SK-N-SH (cell line): ENCODE measurements at regions not wholly inside any gene's neighbourhood (a gene's known extent, or its start where the extent isn't known, plus 50 kb on each side); places are given as distances from the start of the nearest gene placed in this dataset.
A peak's percentile ranks its signal among the peaks of the same experiment; 100 is the strongest.

ENCODE experiments used
- CTCF ChIA-PET: fragments of 300-600, 350-600 bp; formaldehyde crosslinking; extraction: SDS; loops from one replicate; lab custom pipeline; 2021; lab: Yijun Ruan, JAX
- POLR2A ChIA-PET: fragments of 350-600 bp; sonication (Branson Sonifier 250); formaldehyde crosslinking; extraction: SDS; loops from one replicate; lab custom pipeline; 2020; ENCODE audit warnings: antibody characterized with exemption, inconsistent platforms; lab: Yijun Ruan, JAX
- DNase-seq: peaks from one replicate; pipeline ENCODE4 v3.0.0; 2012
- H2AFZ ChIP-seq: fragments of 200-600 bp; sonication (generic); 2 replicates; pipeline ENCODE4 v1.8.1; 2016; ENCODE audit warnings: antibody characterized with exemption, mild to moderate bottlenecking, low read depth
- H3F3A ChIP-seq: fragments of 200-600 bp; sonication (generic); replicated peaks from 2 replicates; pipeline ENCODE3; 2016; ENCODE audit warnings: antibody characterized with exemption, mild to moderate bottlenecking; ENCODE audit not compliant: insufficient read depth
- H3K27ac ChIP-seq, 2 experiments: fragments of 200-500 bp in 1 of 2; fragments of 200-600 bp in 1 of 2; sonication (Bioruptor generic) in 1 of 2; sonication (generic), shearing (Covaris generic) in 1 of 2; 2 replicates each; pipeline versions ENCODE4 v1.5.1 to v1.6.1; 2014 to 2016; ENCODE audit warnings: low read depth in 2 of 2, inconsistent platforms in 1 of 2, low read length in 1 of 2, mild to moderate bottlenecking in 1 of 2, mixed read lengths in 1 of 2
- H3K27me3 ChIP-seq: fragments of 200-600 bp; sonication (generic), shearing (Covaris generic); 2 replicates; pipeline ENCODE4 v1.6.1; 2016; ENCODE audit warnings: mixed run types; ENCODE audit not compliant: insufficient read depth
- H3K36me3 ChIP-seq, 2 experiments: fragments of 200-500 bp in 1 of 2; fragments of 200-600 bp in 1 of 2; sonication (Bioruptor generic) in 1 of 2; sonication (generic) in 1 of 2; replicated peaks in 1 of 2; 2 replicates each; pipeline versions ENCODE3 to v1.5.1; 2014 to 2016; ENCODE audit warnings: low read length in 1 of 2, mild to moderate bottlenecking in 1 of 2; ENCODE audit not compliant: insufficient read depth in 2 of 2, control insufficient read depth in 1 of 2
- H3K4me1 ChIP-seq, 2 experiments: fragments of 200-500 bp in 1 of 2; fragments of 200-600 bp in 1 of 2; sonication (Bioruptor generic) in 1 of 2; sonication (generic), shearing (Covaris generic) in 1 of 2; 2 replicates each; pipeline versions ENCODE4 v1.5.1 to v1.6.1; 2014 to 2016; ENCODE audit warnings: low read depth in 1 of 2, low read length in 1 of 2, mixed run types in 1 of 2; ENCODE audit not compliant: insufficient read depth in 2 of 2, control insufficient read depth in 1 of 2
- H3K4me2 ChIP-seq: fragments of 200-600 bp; sonication (generic), shearing (Covaris generic); 2 replicates; pipeline ENCODE4 v1.6.1; 2017; ENCODE audit warnings: mixed run types
- H3K4me3 ChIP-seq, 2 experiments: fragments of 200-500 bp in 1 of 2; fragments of 200-600 bp in 1 of 2; sonication (Bioruptor generic) in 1 of 2; sonication (generic), shearing (Covaris generic) in 1 of 2; 2 replicates each; pipeline versions ENCODE4 v1.5.1 to v1.8.1; 2014 to 2016; ENCODE audit warnings: low read depth in 2 of 2, inconsistent platforms in 1 of 2, low read length in 1 of 2, mild to moderate bottlenecking in 1 of 2, mixed read lengths in 1 of 2, moderate library complexity in 1 of 2
- H3K79me2 ChIP-seq: fragments of 200-600 bp; sonication (generic); 2 replicates; pipeline ENCODE4 v1.8.1; 2017; ENCODE audit warnings: mild to moderate bottlenecking; ENCODE audit not compliant: insufficient read depth
- H3K9ac ChIP-seq: fragments of 200-600 bp; sonication (generic); 2 replicates; pipeline ENCODE4 v1.6.1; 2017; ENCODE audit warnings: mixed run types
- H3K9me2 ChIP-seq: fragments of 200-600 bp; sonication (generic); 2 replicates; pipeline ENCODE4 v1.6.1; 2017; ENCODE audit warnings: mixed run types
- H3K9me3 ChIP-seq: fragments of 200-600 bp; sonication (generic); 2 replicates; pipeline ENCODE4 v1.6.1; 2017; ENCODE audit warnings: mixed run types, mild to moderate bottlenecking, moderate library complexity
- H4K20me1 ChIP-seq: fragments of 200-600 bp; sonication (generic); 2 replicates; pipeline ENCODE4 v1.6.1; 2017; ENCODE audit warnings: mild to moderate bottlenecking, mixed run types; ENCODE audit not compliant: insufficient read depth
- CHD2 ChIP-seq: fragments of 150-350 bp; IDR thresholded peaks from 2 replicates; pipeline ENCODE4 v1.6.1; 2018; ENCODE audit warnings: low read length; ENCODE audit not compliant: partially characterized antibody
- EP300 ChIP-seq, 2 experiments: IDR thresholded peaks; 2 replicates each; pipeline versions ENCODE4 v1.4.0 to v1.6.1; 2012; ENCODE audit warnings: borderline replicate concordance in 1 of 2, low read depth in 1 of 2, low read length in 1 of 2
- EZH2phosphoT487 ChIP-seq: fragments of 200-600 bp; sonication (generic); IDR thresholded peaks from 2 replicates; pipeline ENCODE4 v1.6.1; 2017; ENCODE audit warnings: low read depth, mixed run types, mild to moderate bottlenecking, antibody characterized with exemption, moderate library complexity, borderline replicate concordance
- FOXM1 ChIP-seq: IDR thresholded peaks from 2 replicates; pipeline ENCODE4 v1.4.0; 2012; ENCODE audit warnings: low read depth, mild to moderate bottlenecking
- GABPA ChIP-seq: IDR thresholded peaks from 2 replicates; pipeline ENCODE4 v1.4.0; 2012; ENCODE audit warnings: low read depth, mild to moderate bottlenecking
- GATA2 ChIP-seq: sonication (generic); formaldehyde crosslinking; IDR thresholded peaks from 2 replicates; pipeline ENCODE4 v1.5.0; 2020; ENCODE audit warnings: mild to moderate bottlenecking, missing genetic modification reagents
- JUND ChIP-seq: IDR thresholded peaks from 2 replicates; pipeline ENCODE4 v1.4.0; 2012
- MXI1 ChIP-seq: IDR thresholded peaks from 2 replicates; pipeline ENCODE4 v1.6.1; 2012; ENCODE audit warnings: mild to moderate bottlenecking, low read depth, low read length, improper control_type of control experiment
- POLR2AphosphoS5 ChIP-seq: IDR thresholded peaks from 2 replicates; pipeline ENCODE4 v1.6.1; 2012; ENCODE audit warnings: low read depth, low read length
- RAD21 ChIP-seq: IDR thresholded peaks from 2 replicates; pipeline ENCODE4 v1.6.1; 2012; ENCODE audit warnings: mild to moderate bottlenecking, low read length
- RXRA ChIP-seq: IDR thresholded peaks from 2 replicates; pipeline ENCODE4 v1.4.0; 2012; ENCODE audit warnings: low read depth, mild to moderate bottlenecking, borderline replicate concordance
- SIN3A ChIP-seq: IDR thresholded peaks from 2 replicates; pipeline ENCODE4 v1.6.1; 2012; ENCODE audit warnings: low read depth, mild to moderate bottlenecking, low read length, moderate library complexity, borderline replicate concordance
- TCF12 ChIP-seq: IDR thresholded peaks from 2 replicates; pipeline ENCODE4 v1.4.0; 2012
- TEAD4 ChIP-seq: IDR thresholded peaks from 2 replicates; pipeline ENCODE4 v1.4.0; 2012; ENCODE audit warnings: mild to moderate bottlenecking, borderline replicate concordance; ENCODE audit not compliant: insufficient read depth
- YY1 ChIP-seq: IDR thresholded peaks from 2 replicates; pipeline ENCODE4 v1.4.0; 2012; ENCODE audit warnings: low read depth, mild to moderate bottlenecking
- WGBS: methylation state at CpG from one replicate; pipeline ENCODE4 v1.1.6; 2017; ENCODE audit warnings: low lambda C conversion rate; 5-methylcytosine and 5-hydroxymethylcytosine counted together
- TF ChIP-seq, protein P1 (sequence below): fragments of 150-350 bp; IDR thresholded peaks from 2 replicates; pipeline ENCODE4 v1.6.1; 2016; ENCODE audit warnings: mild to moderate bottlenecking, low read depth, low read length
- TF ChIP-seq, protein P2 (sequence below): fragments of 150-350 bp; IDR thresholded peaks from 2 replicates; pipeline ENCODE4 v1.6.1; 2017; ENCODE audit warnings: antibody characterized with exemption, low read length, low read depth, borderline replicate concordance
- TF ChIP-seq, protein P3 (sequence below): fragments of 200-600 bp; sonication (generic); IDR thresholded peaks from 2 replicates; pipeline ENCODE4 v1.6.1; 2017; ENCODE audit warnings: antibody characterized with exemption, mild to moderate bottlenecking, moderate library complexity
- TF ChIP-seq, protein P4 (sequence below): IDR thresholded peaks from 2 replicates; pipeline ENCODE4 v1.6.1; 2012; ENCODE audit warnings: mild to moderate bottlenecking, low read depth, low read length, moderate library complexity

DNA sequence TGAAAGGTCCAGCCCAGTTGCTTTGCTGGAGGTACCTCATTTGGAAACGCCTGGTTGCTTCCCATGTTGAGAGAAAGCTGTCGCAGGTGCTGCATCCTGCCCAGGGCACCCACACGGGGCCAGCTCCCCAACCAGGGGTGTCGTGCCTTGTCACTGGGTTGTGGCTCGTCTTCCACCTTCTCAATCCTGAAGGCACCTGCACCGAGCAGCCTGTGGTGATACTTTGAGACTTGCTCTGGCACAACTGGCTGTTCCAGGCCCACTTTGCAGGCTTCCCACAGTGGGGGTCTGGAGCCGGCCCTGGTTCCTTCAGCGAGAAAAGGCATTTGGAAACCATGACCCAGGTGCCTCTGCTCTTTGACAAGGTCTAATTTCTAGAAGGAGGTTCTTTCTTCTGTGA lies 197.3 kb upstream of the PPP2R2D start:
- Histone ChIP-seq H3K27ac (no peak overlapping the region), H3K9ac (no peak overlapping the region), H2AFZ (no peak overlapping the region), H4K20me1 (no peaks in the 10 kb centered on the region), H3K4me1 (no peaks in the 10 kb centered on the region), H3F3A (no peaks in the 10 kb centered on the region), H3K36me3 (no peaks in the 10 kb centered on the region), H3K27me3 (no peaks in the 10 kb centered on the region), H3K4me3 (no peak overlapping the region), H3K4me2 (no peak overlapping the region), H3K9me3 (no peaks in the 10 kb centered on the region), H3K79me2 (no peaks in the 10 kb centered on the region), H3K9me2 (no peaks in the 10 kb centered on the region)
- 25% methylated on average over 7 of the region's 8 CpGs for WGBS
- POLR2A ChIA-PET = no interaction called here
- peak; percentile 2 for DNase-seq
- CTCF ChIA-PET = interaction anchor here (0.7 kb wide), 1 partner anchor 8 kb away, joined by 3 read pairs; no protein-coding TSS in a partner anchor
- TF ChIP-seq EZH2phosphoT487 = no peak
- TF ChIP-seq, protein P1, sequence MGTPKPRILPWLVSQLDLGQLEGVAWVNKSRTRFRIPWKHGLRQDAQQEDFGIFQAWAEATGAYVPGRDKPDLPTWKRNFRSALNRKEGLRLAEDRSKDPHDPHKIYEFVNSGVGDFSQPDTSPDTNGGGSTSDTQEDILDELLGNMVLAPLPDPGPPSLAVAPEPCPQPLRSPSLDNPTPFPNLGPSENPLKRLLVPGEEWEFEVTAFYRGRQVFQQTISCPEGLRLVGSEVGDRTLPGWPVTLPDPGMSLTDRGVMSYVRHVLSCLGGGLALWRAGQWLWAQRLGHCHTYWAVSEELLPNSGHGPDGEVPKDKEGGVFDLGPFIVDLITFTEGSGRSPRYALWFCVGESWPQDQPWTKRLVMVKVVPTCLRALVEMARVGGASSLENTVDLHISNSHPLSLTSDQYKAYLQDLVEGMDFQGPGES = no peak
- no peak for TF ChIP-seq RAD21
- no peak for TF ChIP-seq FOXM1
- TF ChIP-seq YY1 = no peak

DNA sequence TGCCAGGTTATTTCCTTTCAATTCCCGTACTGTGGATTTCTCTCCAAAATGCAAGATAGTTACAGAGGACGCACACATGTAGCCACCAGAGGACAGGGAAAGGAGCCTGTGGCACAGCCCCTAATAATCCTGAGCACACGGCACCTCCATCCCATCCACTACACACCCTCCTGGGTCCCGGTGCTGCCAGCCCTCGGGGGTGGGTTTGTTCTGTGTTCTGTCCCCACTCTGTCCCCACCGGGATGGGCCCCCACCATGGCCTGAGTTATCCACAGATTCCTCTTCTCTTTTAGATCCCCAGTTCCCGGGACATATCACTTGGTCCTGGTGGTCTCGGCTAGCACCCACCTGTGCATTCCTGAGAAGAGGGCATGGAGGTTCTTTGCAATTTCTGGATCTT lies 196.9 kb upstream of the PPP2R2D start:
- Histone ChIP-seq H3F3A (no peaks in the 10 kb centered on the region), H4K20me1 (no peaks in the 10 kb centered on the region), H3K27me3 (no peaks in the 10 kb centered on the region), H3K9me2 (no peaks in the 10 kb centered on the region), H2AFZ (no peak overlapping the region), H3K9me3 (no peaks in the 10 kb centered on the region), H3K4me2 (no peak overlapping the region), H3K4me1 (no peaks in the 10 kb centered on the region), H3K79me2 (no peaks in the 10 kb centered on the region), H3K4me3 (no peak overlapping the region), H3K9ac (no peak overlapping the region), H3K27ac (no peak overlapping the region), H3K36me3 (no peaks in the 10 kb centered on the region)
- CTCF ChIA-PET = no interaction called here
- peak; percentile 4 for DNase-seq
- no peak for TF ChIP-seq CHD2
- TF ChIP-seq, protein P2, sequence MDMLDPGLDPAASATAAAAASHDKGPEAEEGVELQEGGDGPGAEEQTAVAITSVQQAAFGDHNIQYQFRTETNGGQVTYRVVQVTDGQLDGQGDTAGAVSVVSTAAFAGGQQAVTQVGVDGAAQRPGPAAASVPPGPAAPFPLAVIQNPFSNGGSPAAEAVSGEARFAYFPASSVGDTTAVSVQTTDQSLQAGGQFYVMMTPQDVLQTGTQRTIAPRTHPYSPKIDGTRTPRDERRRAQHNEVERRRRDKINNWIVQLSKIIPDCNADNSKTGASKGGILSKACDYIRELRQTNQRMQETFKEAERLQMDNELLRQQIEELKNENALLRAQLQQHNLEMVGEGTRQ = no peak
- TF ChIP-seq GABPA = no peak
- TF ChIP-seq EP300 (IDR thresholded peaks at IDR 0.05; ENCODE audit: borderline replicate concordance in 1 of 2, low read depth in 1 of 2, low read length in 1 of 2) = no peak
- TF ChIP-seq RAD21 = no peak
- TF ChIP-seq RXRA = no peak
- TF ChIP-seq, protein P3, sequence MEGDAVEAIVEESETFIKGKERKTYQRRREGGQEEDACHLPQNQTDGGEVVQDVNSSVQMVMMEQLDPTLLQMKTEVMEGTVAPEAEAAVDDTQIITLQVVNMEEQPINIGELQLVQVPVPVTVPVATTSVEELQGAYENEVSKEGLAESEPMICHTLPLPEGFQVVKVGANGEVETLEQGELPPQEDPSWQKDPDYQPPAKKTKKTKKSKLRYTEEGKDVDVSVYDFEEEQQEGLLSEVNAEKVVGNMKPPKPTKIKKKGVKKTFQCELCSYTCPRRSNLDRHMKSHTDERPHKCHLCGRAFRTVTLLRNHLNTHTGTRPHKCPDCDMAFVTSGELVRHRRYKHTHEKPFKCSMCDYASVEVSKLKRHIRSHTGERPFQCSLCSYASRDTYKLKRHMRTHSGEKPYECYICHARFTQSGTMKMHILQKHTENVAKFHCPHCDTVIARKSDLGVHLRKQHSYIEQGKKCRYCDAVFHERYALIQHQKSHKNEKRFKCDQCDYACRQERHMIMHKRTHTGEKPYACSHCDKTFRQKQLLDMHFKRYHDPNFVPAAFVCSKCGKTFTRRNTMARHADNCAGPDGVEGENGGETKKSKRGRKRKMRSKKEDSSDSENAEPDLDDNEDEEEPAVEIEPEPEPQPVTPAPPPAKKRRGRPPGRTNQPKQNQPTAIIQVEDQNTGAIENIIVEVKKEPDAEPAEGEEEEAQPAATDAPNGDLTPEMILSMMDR = no peak
- TF ChIP-seq, protein P4, sequence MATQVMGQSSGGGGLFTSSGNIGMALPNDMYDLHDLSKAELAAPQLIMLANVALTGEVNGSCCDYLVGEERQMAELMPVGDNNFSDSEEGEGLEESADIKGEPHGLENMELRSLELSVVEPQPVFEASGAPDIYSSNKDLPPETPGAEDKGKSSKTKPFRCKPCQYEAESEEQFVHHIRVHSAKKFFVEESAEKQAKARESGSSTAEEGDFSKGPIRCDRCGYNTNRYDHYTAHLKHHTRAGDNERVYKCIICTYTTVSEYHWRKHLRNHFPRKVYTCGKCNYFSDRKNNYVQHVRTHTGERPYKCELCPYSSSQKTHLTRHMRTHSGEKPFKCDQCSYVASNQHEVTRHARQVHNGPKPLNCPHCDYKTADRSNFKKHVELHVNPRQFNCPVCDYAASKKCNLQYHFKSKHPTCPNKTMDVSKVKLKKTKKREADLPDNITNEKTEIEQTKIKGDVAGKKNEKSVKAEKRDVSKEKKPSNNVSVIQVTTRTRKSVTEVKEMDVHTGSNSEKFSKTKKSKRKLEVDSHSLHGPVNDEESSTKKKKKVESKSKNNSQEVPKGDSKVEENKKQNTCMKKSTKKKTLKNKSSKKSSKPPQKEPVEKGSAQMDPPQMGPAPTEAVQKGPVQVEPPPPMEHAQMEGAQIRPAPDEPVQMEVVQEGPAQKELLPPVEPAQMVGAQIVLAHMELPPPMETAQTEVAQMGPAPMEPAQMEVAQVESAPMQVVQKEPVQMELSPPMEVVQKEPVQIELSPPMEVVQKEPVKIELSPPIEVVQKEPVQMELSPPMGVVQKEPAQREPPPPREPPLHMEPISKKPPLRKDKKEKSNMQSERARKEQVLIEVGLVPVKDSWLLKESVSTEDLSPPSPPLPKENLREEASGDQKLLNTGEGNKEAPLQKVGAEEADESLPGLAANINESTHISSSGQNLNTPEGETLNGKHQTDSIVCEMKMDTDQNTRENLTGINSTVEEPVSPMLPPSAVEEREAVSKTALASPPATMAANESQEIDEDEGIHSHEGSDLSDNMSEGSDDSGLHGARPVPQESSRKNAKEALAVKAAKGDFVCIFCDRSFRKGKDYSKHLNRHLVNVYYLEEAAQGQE = no peak
- TF ChIP-seq GATA2 (CRISPR knock-in tag) = no peak
- TF ChIP-seq, protein P1 = no peak
- TF ChIP-seq TCF12 = no peak
- TF ChIP-seq TEAD4 = no peak
- no peak for TF ChIP-seq SIN3A
- TF ChIP-seq JUND = no peak
- TF ChIP-seq POLR2AphosphoS5 = no peak
- TF ChIP-seq YY1 = no peak
- TF ChIP-seq EZH2phosphoT487 = no peak
- TF ChIP-seq MXI1 = no peak
- 35% methylated on average over 8 of the region's 8 CpGs for WGBS
- POLR2A ChIA-PET = no interaction called here
